GM18868 (cell line): ENCODE measurements at regions not wholly inside any gene's neighbourhood (a gene's known extent, or its start where the extent isn't known, plus 50 kb on each side); places are given as distances from the start of the nearest gene placed in this dataset.
"Not testable (repeated sequence)": the region's sequence is repeated elsewhere in the genome, so short reads cannot be mapped to it uniquely, and the experiment has no call there.

ENCODE experiments used
- ATAC-seq: cut with Tn5 transposase; IDR thresholded peaks from one replicate; pipeline ENCODE4 v1.9.1; 2021; ENCODE audit warnings: mild to moderate bottlenecking, moderate library complexity; ENCODE audit not compliant: unreplicated experiment

- ATAC-seq = no peak
These were observed 1377.4 kb upstream of the ACVR2A start for GRCh38 chr2:146467425-146467824.

- ATAC-seq = no peak
These were observed 1379.4 kb upstream of the ACVR2A start for GRCh38 chr2:146465460-146465859.

- peak; percentile 87 for ATAC-seq
These were observed 1383.8 kb upstream of the ACVR2A start for GRCh38 chr2:146461068-146461467.

- no peak for ATAC-seq
These were observed 1386.2 kb upstream of the ACVR2A start for GRCh38 chr2:146458585-146458984.

- no peak for ATAC-seq
These were observed 1387.6 kb upstream of the ACVR2A start for GRCh38 chr2:146457221-146457620.

GRCh38 chr2:146455325-146455724, 1389.5 kb upstream of the ACVR2A start:
- no peak for ATAC-seq

GRCh38 chr2:146451972-146452371, 1392.9 kb upstream of the ACVR2A start:
- ATAC-seq = peak; percentile 85

- no peak for ATAC-seq
These were observed 1394.7 kb upstream of the ACVR2A start for GRCh38 chr2:146450131-146450530.

GRCh38 chr2:146444987-146445386, 1399.8 kb upstream of the ACVR2A start:
- no peak for ATAC-seq

- no peak for ATAC-seq
These were observed 1400.7 kb upstream of the ACVR2A start for GRCh38 chr2:146444085-146444484.

GRCh38 chr2:146438246-146438645, 1406.6 kb upstream of the ACVR2A start:
- no peak for ATAC-seq

- ATAC-seq = no peak
These were observed 1407.1 kb upstream of the ACVR2A start for GRCh38 chr2:146437712-146438111.

- ATAC-seq = no peak
These were observed 1411.5 kb upstream of the ACVR2A start for GRCh38 chr2:146433116-146433875.

GRCh38 chr2:146429366-146429765, 1415.5 kb upstream of the ACVR2A start:
- no peak for ATAC-seq

GRCh38 chr2:146417942-146418341, 1426.9 kb upstream of the ACVR2A start:
- ATAC-seq = no peak

GRCh38 chr2:146415291-146415690, 1429.5 kb upstream of the ACVR2A start:
- no peak for ATAC-seq

- ATAC-seq = no peak
These were observed 1430.4 kb upstream of the ACVR2A start for GRCh38 chr2:146414456-146414855.

GRCh38 chr2:146413086-146413610, 1431.7 kb upstream of the ACVR2A start:
- no peak for ATAC-seq

- ATAC-seq = peak; percentile 67
These were observed 1432.2 kb upstream of the ACVR2A start for GRCh38 chr2:146412625-146413024.

- not testable (repeated sequence) for ATAC-seq
These were observed 1439.2 kb upstream of the ACVR2A start for GRCh38 chr2:146405402-146406309.

- ATAC-seq = not testable (repeated sequence)
These were observed 1441.2 kb upstream of the ACVR2A start for GRCh38 chr2:146403546-146404160.
